IMR-90 (cell line): ENCODE measurements at regions not wholly inside any gene's neighbourhood (a gene's known extent, or its start where the extent isn't known, plus 50 kb on each side); places are given as distances from the start of the nearest gene placed in this dataset.

Experiments
- ATAC-seq: fragments of 200-7000 bp; cut with Tn5 transposase; 2 replicates; pipeline ENCODE4 v1.9.1; 2020; ENCODE audit warnings: low read depth, mild to moderate bottlenecking, moderate library complexity
- BruUV-seq: library from RNA; stranded (reverse); fragments of 400-500 nt; replicated peaks from 2 replicates; lab custom pipeline; 2021; lab: Mats Ljungman, UMichigan
- CTCF ChIA-PET: fragments of 300-600 bp; formaldehyde crosslinking; extraction: SDS; loops from one replicate; lab custom pipeline; 2021; ENCODE audit warnings: antibody characterized with exemption; lab: Yijun Ruan, JAX
- POLR2A ChIA-PET: fragments of 300-600 bp; sonication (Branson Sonifier 250); formaldehyde crosslinking; loops from one replicate; lab custom pipeline; 2022; ENCODE audit warnings: antibody characterized with exemption; ENCODE audit not compliant: unreplicated experiment; lab: Charles Lee
- DNase-seq: peaks from one replicate; pipeline ENCODE4 v3.0.0; 2013
- H2AFZ ChIP-seq: replicated peaks from 2 replicates; pipeline ENCODE3; 2013; ENCODE audit warnings: low read length, mild to moderate bottlenecking; ENCODE audit not compliant: poor library complexity
- H2AK5ac ChIP-seq: 2 replicates; pipeline ENCODE4 v1.6.1; 2013; ENCODE audit warnings: low read depth, low read length, inconsistent platforms
- H2AK9ac ChIP-seq: replicated peaks from 2 replicates; pipeline ENCODE3; 2013; ENCODE audit warnings: mild to moderate bottlenecking, low read depth, low read length, moderate library complexity; ENCODE audit not compliant: poor library complexity
- H2BK120ac ChIP-seq: 2 replicates; pipeline ENCODE4 v1.6.1; 2013; ENCODE audit warnings: low read depth, low read length, inconsistent platforms
- H2BK15ac ChIP-seq: 3 replicates; pipeline ENCODE4 v1.6.1; 2013; ENCODE audit warnings: low read depth, low read length, inconsistent platforms
- H2BK20ac ChIP-seq: 2 replicates; pipeline ENCODE4 v1.6.1; 2013; ENCODE audit warnings: low read depth, mild to moderate bottlenecking, inconsistent platforms, low read length, moderate library complexity
- H2BK5ac ChIP-seq: 2 replicates; pipeline ENCODE4 v1.6.1; 2013; ENCODE audit warnings: mild to moderate bottlenecking, low read depth, low read length, inconsistent platforms; ENCODE audit not compliant: poor library complexity, severe bottlenecking
- H3K14ac ChIP-seq: replicated peaks from 2 replicates; pipeline ENCODE4 v1.6.1; 2013; ENCODE audit warnings: low read depth, low read length, inconsistent platforms
- H3K18ac ChIP-seq: 2 replicates; pipeline ENCODE4 v1.6.1; 2013; ENCODE audit warnings: low read depth, low read length, control low read depth
- H3K23ac ChIP-seq: 2 replicates; pipeline ENCODE4 v1.6.1; 2013; ENCODE audit warnings: low read depth, low read length, inconsistent platforms
- H3K27ac ChIP-seq: 2 replicates; pipeline ENCODE4 v1.5.1; 2013; ENCODE audit warnings: mild to moderate bottlenecking, control low read depth, low read length; ENCODE audit not compliant: insufficient read depth
- H3K27me3 ChIP-seq: 2 replicates; pipeline ENCODE4 v1.6.1; 2013; ENCODE audit warnings: low read length; ENCODE audit not compliant: control insufficient read depth, insufficient read depth
- H3K36me3 ChIP-seq: 2 replicates; pipeline ENCODE4 v1.6.1; 2013; ENCODE audit warnings: low read length, mixed read lengths; ENCODE audit not compliant: control insufficient read depth, insufficient read depth
- H3K4ac ChIP-seq: 2 replicates; pipeline ENCODE4 v1.6.1; 2013; ENCODE audit warnings: low read depth, low read length, inconsistent platforms
- H3K4me1 ChIP-seq: 2 replicates; pipeline ENCODE4 v1.6.1; 2013; ENCODE audit warnings: low read length, mixed read lengths; ENCODE audit not compliant: control insufficient read depth, insufficient read depth
- H3K4me2 ChIP-seq: 2 replicates; pipeline ENCODE4 v1.6.1; 2013; ENCODE audit warnings: low read depth, mild to moderate bottlenecking, control low read depth, low read length, moderate library complexity
- H3K4me3 ChIP-seq: 2 replicates; pipeline ENCODE4 v1.5.1; 2013; ENCODE audit warnings: low read depth, mild to moderate bottlenecking, control low read depth, low read length, moderate library complexity; ENCODE audit not compliant: insufficient read depth
- H3K56ac ChIP-seq: 2 replicates; pipeline ENCODE4 v1.6.1; 2013; ENCODE audit warnings: low read length, inconsistent platforms; ENCODE audit not compliant: insufficient read depth; ENCODE audit errors: extremely low read depth
- H3K79me1 ChIP-seq, 2 experiments: 2 replicates each; pipeline ENCODE4 v1.6.1; 2013; ENCODE audit warnings: low read length in 2 of 2, inconsistent platforms in 1 of 2, low read depth in 1 of 2
- H3K9ac ChIP-seq: 2 replicates; pipeline ENCODE4 v1.6.1; 2013; ENCODE audit warnings: low read depth, low read length, control low read depth
- H3K9me1 ChIP-seq: 2 replicates; pipeline ENCODE4 v1.6.1; 2013; ENCODE audit warnings: low read length, inconsistent platforms; ENCODE audit not compliant: insufficient read depth
- H3K9me3 ChIP-seq: 2 replicates; pipeline ENCODE4 v1.6.1; 2013; ENCODE audit warnings: low read length; ENCODE audit not compliant: control insufficient read depth, insufficient read depth
- H4K20me1 ChIP-seq: 2 replicates; pipeline ENCODE4 v1.6.1; 2013; ENCODE audit warnings: low read length, inconsistent platforms; ENCODE audit not compliant: insufficient read depth
- H4K5ac ChIP-seq: 2 replicates; pipeline ENCODE4 v1.6.1; 2013; ENCODE audit warnings: mild to moderate bottlenecking, low read depth, low read length, control low read depth
- H4K8ac ChIP-seq, 2 experiments: 2 replicates each; pipeline ENCODE4 v1.6.1; 2013; ENCODE audit warnings: low read depth in 2 of 2, low read length in 2 of 2, control low read depth in 1 of 2, inconsistent platforms in 1 of 2
- H4K91ac ChIP-seq: 2 replicates; pipeline ENCODE4 v1.6.1; 2013; ENCODE audit warnings: low read depth, low read length, inconsistent platforms; ENCODE audit not compliant: insufficient read depth
- POLR2A ChIP-seq: IDR thresholded peaks from 2 replicates; pipeline ENCODE4 v1.6.1; 2012; ENCODE audit warnings: mild to moderate bottlenecking, low read depth, low read length
- dilution Hi-C: fragments of 300-500 bp; cut with HindIII; formaldehyde crosslinking; loops from one replicate; pipeline ENCODE4 v1.14.3; 2018; ENCODE audit warnings: low sequenced_read_pairs; ENCODE audit not compliant: unreplicated experiment
- in situ Hi-C: fragments of 300-500 bp; cut with MboI; formaldehyde crosslinking; loops from 3 replicates; pipeline ENCODE4 v1.14.3; 2019; ENCODE audit warnings: low sequenced_read_pairs, inconsistent platforms, mixed read lengths
- intact Hi-C: fragments of 100-400 bp; cut with micrococcal nuclease; formaldehyde crosslinking; loops from 2 replicates; pipeline ENCODE4 v1.10.0; 2022
- TF ChIP-seq, protein P1 (sequence below): conservative IDR thresholded peaks from 2 replicates; pipeline ENCODE4 v1.5.1; 2012; ENCODE audit warnings: mild to moderate bottlenecking, low read depth, low read length, improper control_type of control experiment

DNA sequence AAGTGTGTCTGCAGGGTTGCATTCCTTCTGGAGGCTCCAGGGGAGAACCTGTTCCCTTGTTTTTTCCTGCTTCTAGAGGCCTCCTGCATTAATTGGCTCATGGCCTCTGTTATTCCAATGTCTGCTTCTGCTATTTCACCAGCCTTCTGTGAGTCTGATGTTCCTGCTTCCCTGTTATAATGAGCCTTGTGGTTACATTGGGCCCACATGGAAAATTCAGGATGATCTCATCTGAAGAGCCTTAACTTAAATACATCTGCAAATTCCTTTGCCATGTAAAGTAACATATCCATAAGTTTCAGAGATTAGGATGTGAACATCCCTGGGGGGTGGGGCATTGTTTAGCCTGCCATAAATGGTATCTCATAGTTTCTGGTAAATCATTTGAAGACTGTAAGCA lies 181.1 kb downstream of the RWDD3 start:
- no peak overlapping the region for H3K9ac ChIP-seq
- ATAC-seq (no peak), DNase-seq (no peak)
- ChIA-PET CTCF (no interaction called here), POLR2A (no interaction called here)
- no peak overlapping the region for H3K14ac ChIP-seq
- H3K4me2 ChIP-seq = no peak overlapping the region
- intact Hi-C loops (no loop called here), dilution Hi-C loops (no loop called here), in situ Hi-C loops (no loop called here)
- H2AK5ac ChIP-seq = no peak overlapping the region
- H2AFZ ChIP-seq = no peak overlapping the region
- H3K27me3 ChIP-seq = no peaks in the 10 kb centered on the region
- H2BK15ac ChIP-seq = no peak overlapping the region
- no peaks in the 10 kb centered on the region for H3K79me1 ChIP-seq
- H4K20me1 ChIP-seq = no peaks in the 10 kb centered on the region
- H2BK120ac ChIP-seq = no peak overlapping the region
- no peak overlapping the region for H3K4ac ChIP-seq
- H3K56ac ChIP-seq = no peak overlapping the region
- H2BK20ac ChIP-seq = no peak overlapping the region
- no peaks in the 10 kb centered on the region for H3K4me1 ChIP-seq
- no peak overlapping the region for H4K8ac ChIP-seq
- no peak overlapping the region for H3K4me3 ChIP-seq
- no peak overlapping the region for H4K5ac ChIP-seq
- no peak overlapping the region for H2BK5ac ChIP-seq
- H3K9me1 ChIP-seq = no peaks in the 10 kb centered on the region
- H3K23ac ChIP-seq = no peak overlapping the region
- H4K91ac ChIP-seq = no peak overlapping the region
- no peak overlapping the region for H3K27ac ChIP-seq
- no TSS peak for BruUV-seq
- no peaks in the 10 kb centered on the region for H3K9me3 ChIP-seq
- no peaks in the 10 kb centered on the region for H3K36me3 ChIP-seq
- TF ChIP-seq POLR2A = no peak
- TF ChIP-seq, protein P1, sequence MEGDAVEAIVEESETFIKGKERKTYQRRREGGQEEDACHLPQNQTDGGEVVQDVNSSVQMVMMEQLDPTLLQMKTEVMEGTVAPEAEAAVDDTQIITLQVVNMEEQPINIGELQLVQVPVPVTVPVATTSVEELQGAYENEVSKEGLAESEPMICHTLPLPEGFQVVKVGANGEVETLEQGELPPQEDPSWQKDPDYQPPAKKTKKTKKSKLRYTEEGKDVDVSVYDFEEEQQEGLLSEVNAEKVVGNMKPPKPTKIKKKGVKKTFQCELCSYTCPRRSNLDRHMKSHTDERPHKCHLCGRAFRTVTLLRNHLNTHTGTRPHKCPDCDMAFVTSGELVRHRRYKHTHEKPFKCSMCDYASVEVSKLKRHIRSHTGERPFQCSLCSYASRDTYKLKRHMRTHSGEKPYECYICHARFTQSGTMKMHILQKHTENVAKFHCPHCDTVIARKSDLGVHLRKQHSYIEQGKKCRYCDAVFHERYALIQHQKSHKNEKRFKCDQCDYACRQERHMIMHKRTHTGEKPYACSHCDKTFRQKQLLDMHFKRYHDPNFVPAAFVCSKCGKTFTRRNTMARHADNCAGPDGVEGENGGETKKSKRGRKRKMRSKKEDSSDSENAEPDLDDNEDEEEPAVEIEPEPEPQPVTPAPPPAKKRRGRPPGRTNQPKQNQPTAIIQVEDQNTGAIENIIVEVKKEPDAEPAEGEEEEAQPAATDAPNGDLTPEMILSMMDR = no peak
- no peak overlapping the region for H2AK9ac ChIP-seq
- H3K18ac ChIP-seq = no peak overlapping the region
